HUES48 (cell line): ENCODE measurements at regions not wholly inside any gene's neighbourhood (a gene's known extent, or its start where the extent isn't known, plus 50 kb on each side); places are given as distances from the start of the nearest gene placed in this dataset.

ENCODE experiments used
- H3K27ac ChIP-seq: one replicate; pipeline ENCODE4 v1.7.0; 2013; ENCODE audit warnings: low read depth, low read length, inconsistent platforms
- H3K27me3 ChIP-seq: 2 replicates; pipeline ENCODE4 v1.6.1; 2013; ENCODE audit warnings: mild to moderate bottlenecking, low read length; ENCODE audit not compliant: control insufficient read depth, insufficient read depth
- H3K36me3 ChIP-seq: 2 replicates; pipeline ENCODE4 v1.6.1; 2013; ENCODE audit warnings: low read length; ENCODE audit not compliant: control insufficient read depth, insufficient read depth
- H3K4me1 ChIP-seq: 2 replicates; pipeline ENCODE4 v1.6.1; 2013; ENCODE audit warnings: mild to moderate bottlenecking, low read length; ENCODE audit not compliant: control insufficient read depth, insufficient read depth
- H3K4me3 ChIP-seq: 2 replicates; pipeline ENCODE4 v1.5.1; 2013; ENCODE audit warnings: mild to moderate bottlenecking, low read depth, low read length
- H3K9ac ChIP-seq: 2 replicates; pipeline ENCODE4 v1.6.1; 2013; ENCODE audit warnings: mild to moderate bottlenecking, low read depth, low read length, moderate library complexity
- H3K9me3 ChIP-seq: 2 replicates; pipeline ENCODE4 v1.6.1; 2013; ENCODE audit warnings: low read length; ENCODE audit not compliant: control insufficient read depth, insufficient read depth

DNA sequence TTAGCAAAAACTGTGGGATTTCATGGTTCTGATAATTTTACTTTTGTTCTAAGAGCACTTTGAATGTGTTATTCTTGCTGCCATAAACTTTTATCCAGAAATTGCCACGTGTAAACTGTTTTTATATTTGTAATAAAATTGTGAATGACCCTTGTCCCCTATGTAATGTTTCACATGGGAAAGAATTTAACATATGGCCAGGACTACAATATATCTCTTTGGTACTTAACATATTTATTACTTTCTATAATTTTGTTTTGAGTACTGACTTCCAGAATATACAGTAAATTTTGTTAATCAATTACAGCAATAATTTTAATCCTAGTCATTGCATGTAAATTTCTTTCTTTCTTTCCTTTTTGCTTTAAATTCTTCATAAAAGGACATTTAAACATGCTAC lies 735.0 kb upstream of the PHF14 start:
- Histone ChIP-seq H3K4me1 (peaks cover 6% of the 10 kb centered on the region; the same call in 1 of the 2 replicates), H3K36me3 (no peaks in the 10 kb centered on the region), H3K9ac (no peak overlapping the region), H3K4me3 (no peak overlapping the region), H3K27ac (no peak overlapping the region), H3K9me3 (peaks cover under 1% of the 10 kb centered on the region; the same call in 1 of the 2 replicates), H3K27me3 (no peaks in the 10 kb centered on the region)

DNA sequence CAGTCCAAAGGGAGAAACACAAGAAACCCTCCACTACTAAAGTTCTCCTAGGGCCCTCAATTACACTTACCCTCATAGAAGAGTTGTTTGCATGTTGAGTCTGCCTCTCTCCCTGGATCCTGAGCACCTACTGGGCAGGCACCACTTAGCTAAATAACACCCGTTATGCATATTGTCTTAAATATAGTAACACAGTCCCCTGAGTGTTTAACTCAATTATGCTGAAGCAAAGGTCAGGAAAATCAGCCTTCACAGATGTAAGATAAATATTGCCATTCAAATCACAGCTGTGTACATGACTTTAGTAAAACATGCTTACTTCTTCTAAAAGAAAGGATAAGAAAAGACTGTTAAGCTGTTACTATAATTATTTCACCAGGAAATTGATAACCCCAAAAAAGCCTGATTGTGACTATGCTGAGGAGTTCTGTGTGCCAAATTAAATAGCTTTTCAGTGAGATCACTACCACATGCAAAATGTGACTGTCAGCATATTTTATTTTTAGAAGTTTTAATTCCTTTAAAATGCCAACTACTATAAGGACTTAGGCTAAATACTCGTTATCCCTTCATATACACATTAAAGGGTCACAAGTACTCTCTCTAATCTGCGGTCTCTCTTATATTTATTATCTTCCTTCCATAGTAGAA lies 733.9 kb upstream of the PHF14 start:
- peaks cover 2% of the 10 kb centered on the region; the same call in 1 of the 2 replicates for H3K9me3 ChIP-seq
- H3K9ac ChIP-seq, result no peak overlapping the region
- H3K36me3 ChIP-seq, result no peaks in the 10 kb centered on the region
- H3K27me3 ChIP-seq, result no peaks in the 10 kb centered on the region
- no peak overlapping the region for H3K27ac ChIP-seq
- no peak overlapping the region for H3K4me3 ChIP-seq
- peaks cover 6% of the 10 kb centered on the region; the same call in 1 of the 2 replicates for H3K4me1 ChIP-seq

- Histone ChIP-seq H3K9me3 (peaks cover 22% of the 10 kb centered on the region), H3K4me1 (no peaks in the 10 kb centered on the region), H3K27me3 (no peaks in the 10 kb centered on the region), H3K36me3 (no peaks in the 10 kb centered on the region), H3K9ac (no peak overlapping the region), H3K4me3 (no peak overlapping the region), H3K27ac (no peak overlapping the region)
Measured at GRCh38 chr7:10245406-10245805, 728.3 kb upstream of the PHF14 start.

DNA sequence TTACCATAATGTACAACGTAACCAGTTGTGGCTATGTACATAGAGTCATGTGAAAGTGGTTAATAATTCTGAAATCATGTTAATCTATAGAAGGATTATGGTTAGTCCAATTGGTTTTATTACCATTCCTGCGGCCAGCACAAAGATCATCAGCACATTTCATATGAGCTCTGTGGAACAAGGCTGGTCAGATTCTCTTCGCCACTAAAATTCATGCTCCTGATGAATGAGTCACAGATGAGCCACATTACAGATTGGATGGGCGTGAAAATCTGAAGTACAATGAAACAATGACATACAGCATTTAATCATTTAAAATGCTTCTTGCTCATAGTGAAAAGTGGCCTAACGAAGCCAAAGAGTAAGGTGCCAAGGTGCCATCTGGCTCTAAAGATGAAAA lies 716.2 kb upstream of the PHF14 start:
- H3K9me3 ChIP-seq, result no peaks in the 10 kb centered on the region
- no peaks in the 10 kb centered on the region for H3K36me3 ChIP-seq
- no peak overlapping the region for H3K9ac ChIP-seq
- no peaks in the 10 kb centered on the region for H3K4me1 ChIP-seq
- no peaks in the 10 kb centered on the region for H3K27me3 ChIP-seq
- no peak overlapping the region for H3K27ac ChIP-seq
- H3K4me3 ChIP-seq, result no peak overlapping the region

DNA sequence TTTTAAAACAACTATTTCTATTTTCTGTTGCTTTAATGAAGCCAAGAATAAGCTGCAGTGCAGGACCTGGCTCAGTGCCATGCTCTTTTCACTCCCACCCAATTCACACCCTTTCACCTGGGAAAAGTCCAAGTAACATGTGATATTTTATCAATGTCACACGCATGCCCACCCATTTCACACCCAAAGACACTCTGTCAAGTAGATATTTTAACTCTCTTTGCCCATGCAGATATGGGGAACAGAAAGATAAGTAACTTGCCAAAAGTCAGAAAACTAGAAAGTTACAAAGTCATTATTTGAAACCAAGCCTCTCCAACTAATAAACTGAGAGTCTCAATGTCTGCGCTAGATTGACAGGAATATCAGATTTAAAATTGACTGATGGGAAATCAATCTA lies 706.7 kb upstream of the PHF14 start:
- Histone ChIP-seq H3K4me1 (peaks cover 3% of the 10 kb centered on the region; the same call in 1 of the 2 replicates), H3K4me3 (no peak overlapping the region), H3K36me3 (no peaks in the 10 kb centered on the region), H3K9me3 (no peaks in the 10 kb centered on the region), H3K27ac (no peak overlapping the region), H3K27me3 (no peaks in the 10 kb centered on the region), H3K9ac (no peak overlapping the region)

DNA sequence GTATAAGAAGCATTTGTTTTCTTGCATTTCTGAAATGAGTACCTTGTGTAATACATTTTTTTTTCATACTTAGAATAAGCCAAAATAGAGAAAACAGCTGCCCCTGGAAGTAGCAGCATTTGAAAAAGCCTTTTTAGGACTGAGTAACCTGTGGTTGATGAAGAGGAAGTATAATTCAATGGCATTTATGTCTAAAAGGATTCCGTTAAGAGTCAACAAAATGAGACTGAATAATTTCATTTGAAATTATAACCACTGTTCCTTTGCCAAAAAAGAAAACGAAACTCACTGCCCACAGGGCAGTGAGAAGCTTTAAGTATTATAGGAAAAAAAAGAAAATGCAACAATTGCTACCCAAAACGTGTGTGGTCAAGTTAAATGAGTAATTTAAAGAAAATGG lies 705.6 kb upstream of the PHF14 start:
- no peak overlapping the region for H3K27ac ChIP-seq
- H3K27me3 ChIP-seq, result no peaks in the 10 kb centered on the region
- H3K9me3 ChIP-seq, result no peaks in the 10 kb centered on the region
- no peaks in the 10 kb centered on the region for H3K36me3 ChIP-seq
- H3K9ac ChIP-seq, result no peak overlapping the region
- H3K4me1 ChIP-seq, result peaks cover 3% of the 10 kb centered on the region; the same call in 1 of the 2 replicates
- H3K4me3 ChIP-seq, result no peak overlapping the region

DNA sequence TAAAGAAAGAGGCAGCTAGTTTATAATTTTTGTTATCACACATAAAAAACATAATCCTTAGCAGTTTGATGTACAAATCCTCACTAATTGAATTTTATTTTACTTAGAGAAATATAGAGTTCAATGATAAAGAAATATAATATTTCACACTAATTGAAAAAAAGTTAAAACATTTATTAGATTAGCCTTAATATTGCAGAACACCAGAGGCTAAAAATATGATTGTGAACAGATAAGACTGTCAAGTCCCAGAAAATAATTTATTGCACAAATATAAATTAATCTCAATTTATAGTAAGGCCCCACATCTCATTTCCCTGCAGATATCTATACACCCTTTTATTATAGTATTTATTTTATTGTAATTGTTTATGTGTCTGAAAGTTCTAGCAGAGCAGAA lies 690.8 kb upstream of the PHF14 start:
- Histone ChIP-seq H3K27ac (no peak overlapping the region), H3K9me3 (no peaks in the 10 kb centered on the region), H3K36me3 (no peaks in the 10 kb centered on the region), H3K9ac (no peak overlapping the region), H3K4me3 (no peak overlapping the region), H3K4me1 (no peaks in the 10 kb centered on the region), H3K27me3 (no peaks in the 10 kb centered on the region)

GRCh38 chr7:10284001-10284400 lies 689.7 kb upstream of the PHF14 start:
- H3K4me3 ChIP-seq, result no peak overlapping the region

GRCh38 chr7:10299384-10299783 lies 674.3 kb upstream of the PHF14 start:
- H3K9me3 ChIP-seq, result no peaks in the 10 kb centered on the region
- H3K4me1 ChIP-seq, result peaks cover 8% of the 10 kb centered on the region
- no peaks in the 10 kb centered on the region for H3K36me3 ChIP-seq
- no peaks in the 10 kb centered on the region for H3K27me3 ChIP-seq
- no peak overlapping the region for H3K9ac ChIP-seq
- H3K27ac ChIP-seq, result no peak overlapping the region
- no peak overlapping the region for H3K4me3 ChIP-seq

More at GRCh38 chr7:10284001-10284400, 689.7 kb upstream of the PHF14 start:
- no peaks in the 10 kb centered on the region for H3K9me3 ChIP-seq
- no peak overlapping the region for H3K27ac ChIP-seq
- H3K4me1 ChIP-seq, result no peaks in the 10 kb centered on the region
- no peaks in the 10 kb centered on the region for H3K27me3 ChIP-seq
- no peaks in the 10 kb centered on the region for H3K36me3 ChIP-seq
- no peak overlapping the region for H3K9ac ChIP-seq

- H3K27ac ChIP-seq, result no peak overlapping the region
Measured at GRCh38 chr7:10300577-10300976, 673.1 kb upstream of the PHF14 start.

DNA sequence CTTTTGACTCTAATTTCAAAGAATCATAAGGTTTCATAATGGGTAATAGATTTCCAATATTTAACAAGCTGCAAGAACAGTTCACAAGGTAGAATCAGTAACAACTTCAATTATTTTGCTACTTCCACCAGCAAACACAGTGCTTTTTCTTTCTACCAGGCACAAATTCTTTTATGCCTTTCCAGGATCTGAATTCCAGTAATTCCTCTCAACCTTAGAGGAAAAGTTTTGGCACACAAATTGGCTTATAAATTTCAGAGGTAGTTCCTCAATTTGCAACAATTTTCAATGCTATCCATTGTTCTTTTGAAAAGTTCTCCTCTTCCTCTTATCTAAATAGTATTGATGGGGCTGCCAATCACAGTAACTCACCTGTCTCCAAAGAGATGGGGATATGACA lies 665.4 kb upstream of the PHF14 start:
- Histone ChIP-seq H3K9me3 (no peaks in the 10 kb centered on the region), H3K27ac (no peak overlapping the region)

More at GRCh38 chr7:10300577-10300976, 673.1 kb upstream of the PHF14 start:
- no peaks in the 10 kb centered on the region for H3K9me3 ChIP-seq
- H3K4me3 ChIP-seq, result no peak overlapping the region
- no peaks in the 10 kb centered on the region for H3K36me3 ChIP-seq
- H3K27me3 ChIP-seq, result no peaks in the 10 kb centered on the region
- no peak overlapping the region for H3K9ac ChIP-seq
- H3K4me1 ChIP-seq, result peaks cover 8% of the 10 kb centered on the region

More for the DNA sequence above, 665.4 kb upstream of the PHF14 start:
- Histone ChIP-seq H3K9ac (no peak overlapping the region), H3K36me3 (no peaks in the 10 kb centered on the region), H3K4me1 (no peaks in the 10 kb centered on the region), H3K27me3 (no peaks in the 10 kb centered on the region), H3K4me3 (no peak overlapping the region)
